ENCODE measurements at regions not wholly inside any gene's neighbourhood (a gene's known extent, or its start where the extent isn't known, plus 50 kb on each side); places are given as distances from the start of the nearest gene placed in this dataset.

- DNase-seq (ENCODE audit: low read depth) = no peak
Measured at GRCh38 chr10:10911035-10911434, 106.6 kb upstream of the CELF2 start.

- no peak for DNase-seq (ENCODE audit: low read depth)
Measured at GRCh38 chr10:10911471-10911921, 106.2 kb upstream of the CELF2 start.

- no peak for DNase-seq (ENCODE audit: low read depth)
Measured at GRCh38 chr10:10914144-10914543, 103.5 kb upstream of the CELF2 start.

- no peak for DNase-seq (ENCODE audit: low read depth)
Measured at GRCh38 chr10:10915215-10915614, 102.5 kb upstream of the CELF2 start.

GRCh38 chr10:10917031-10917430, 100.6 kb upstream of the CELF2 start:
- no peak for DNase-seq (ENCODE audit: low read depth)

- no peak for DNase-seq (ENCODE audit: low read depth)
Measured at GRCh38 chr10:10919976-10920375, 97.7 kb upstream of the CELF2 start.

GRCh38 chr10:10921826-10922461, 95.7 kb upstream of the CELF2 start:
- no peak for DNase-seq (ENCODE audit: low read depth)

GRCh38 chr10:10923029-10923651, 94.5 kb upstream of the CELF2 start:
- no peak for DNase-seq (ENCODE audit: low read depth)

- no peak for DNase-seq (ENCODE audit: low read depth)
Measured at GRCh38 chr10:10925667-10926066, 92.0 kb upstream of the CELF2 start.

- no peak for DNase-seq (ENCODE audit: low read depth)
Measured at GRCh38 chr10:10927608-10928007, 90.1 kb upstream of the CELF2 start.

GRCh38 chr10:10930979-10931743, 86.5 kb upstream of the CELF2 start:
- DNase-seq (ENCODE audit: low read depth) = no peak

GRCh38 chr10:10935032-10935431, 82.6 kb upstream of the CELF2 start:
- DNase-seq (ENCODE audit: low read depth) = no peak

GRCh38 chr10:10938676-10939075, 79.0 kb upstream of the CELF2 start:
- no peak for DNase-seq (ENCODE audit: low read depth)

- DNase-seq (ENCODE audit: low read depth) = no peak
Measured at GRCh38 chr10:10941127-10941730, 76.4 kb upstream of the CELF2 start.

GRCh38 chr10:10942441-10942840, 75.2 kb upstream of the CELF2 start:
- DNase-seq (ENCODE audit: low read depth) = no peak

GRCh38 chr10:10946081-10946480, 71.6 kb upstream of the CELF2 start:
- no peak for DNase-seq (ENCODE audit: low read depth)

- DNase-seq (ENCODE audit: low read depth) = no peak
Measured at GRCh38 chr10:10946801-10947200, 70.9 kb upstream of the CELF2 start.

- DNase-seq (ENCODE audit: low read depth) = no peak
Measured at GRCh38 chr10:10951675-10952074, 66.0 kb upstream of the CELF2 start.

GRCh38 chr10:10952800-10953199, 64.9 kb upstream of the CELF2 start:
- DNase-seq (ENCODE audit: low read depth) = no peak

- DNase-seq (ENCODE audit: low read depth) = no peak
Measured at GRCh38 chr10:10956681-10957542, 60.8 kb upstream of the CELF2 start.

- DNase-seq (ENCODE audit: low read depth) = no peak
Measured at GRCh38 chr10:10958041-10958440, 59.6 kb upstream of the CELF2 start.

GRCh38 chr10:10959666-10960065, 58.0 kb upstream of the CELF2 start:
- no peak for DNase-seq (ENCODE audit: low read depth)

Measured in activated T-helper 1 cell treated with Interleukin-2 at 50 U/mL for 16 hours (primary cell).